Neural progenitor cell (in vitro differentiated cells): ENCODE measurements at regions not wholly inside any gene's neighbourhood (a gene's known extent, or its start where the extent isn't known, plus 50 kb on each side); places are given as distances from the start of the nearest gene placed in this dataset.
"Not testable (repeated sequence)": the region's sequence is repeated elsewhere in the genome, so short reads cannot be mapped to it uniquely, and the experiment has no call there.

Experiments used
- DNase-seq: peaks from one replicate; pipeline ENCODE4 v3.0.0-alpha.2; 2016; ENCODE audit warnings: low spot score
- H2AFZ ChIP-seq: fragments of 200-600 bp; sonication (generic); replicated peaks from 2 replicates; pipeline ENCODE4 v1.6.1; 2016; ENCODE audit warnings: antibody characterized with exemption
- H3F3A ChIP-seq: fragments of 200-600 bp; sonication (generic); 2 replicates; pipeline ENCODE4 v1.6.1; 2016; ENCODE audit warnings: antibody characterized with exemption, low read depth
- H3K27ac ChIP-seq: fragments of 200-600 bp; sonication (generic); 2 replicates; pipeline ENCODE4 v1.5.1; 2016; ENCODE audit warnings: mild to moderate bottlenecking
- H3K27me3 ChIP-seq: fragments of 200-600 bp; sonication (generic); 2 replicates; pipeline ENCODE4 v1.6.1; 2016; ENCODE audit warnings: mild to moderate bottlenecking, moderate library complexity
- H3K36me3 ChIP-seq: fragments of 200-600 bp; sonication (generic); 2 replicates; pipeline ENCODE4 v1.5.1; 2016
- H3K4me1 ChIP-seq: fragments of 200-600 bp; sonication (generic); 2 replicates; pipeline ENCODE4 v1.6.1; 2016; ENCODE audit warnings: mixed run types
- H3K4me2 ChIP-seq: fragments of 200-600 bp; sonication (generic); 2 replicates; pipeline ENCODE4 v1.6.1; 2016
- H3K4me3 ChIP-seq: fragments of 200-600 bp; sonication (generic); 2 replicates; pipeline ENCODE4 v1.5.1; 2016
- H3K79me2 ChIP-seq: fragments of 200-600 bp; sonication (generic); 2 replicates; pipeline ENCODE4 v1.6.1; 2016; ENCODE audit warnings: low read depth
- H3K9ac ChIP-seq: fragments of 200-600 bp; sonication (generic); 2 replicates; pipeline ENCODE4 v1.6.1; 2016
- H3K9me3 ChIP-seq: fragments of 200-600 bp; sonication (generic); 2 replicates; pipeline ENCODE4 v1.5.1; 2016; ENCODE audit warnings: low read depth
- H4K20me1 ChIP-seq: fragments of 200-600 bp; sonication (generic); 2 replicates; pipeline ENCODE4 v1.6.1; 2016; ENCODE audit warnings: low read depth
- H3K27ac Mint-ChIP-seq: 3 replicates; pipeline ENCODE4 v1.8.0; 2021; ENCODE audit warnings: mixed read lengths
- H3K27me3 Mint-ChIP-seq: 2 replicates; pipeline ENCODE4 v1.8.0; 2022; ENCODE audit warnings: low read depth, mild to moderate bottlenecking, inconsistent platforms, moderate library complexity, mixed read lengths; ENCODE audit not compliant: insufficient read depth
- H3K36me3 Mint-ChIP-seq: 3 replicates; pipeline ENCODE4 v1.8.0; 2021; ENCODE audit warnings: mixed read lengths
- H3K4me1 Mint-ChIP-seq: 3 replicates; pipeline ENCODE4 v1.8.0; 2021; ENCODE audit warnings: mixed read lengths
- H3K4me3 Mint-ChIP-seq: 3 replicates; pipeline ENCODE4 v1.8.0; 2021; ENCODE audit warnings: mild to moderate bottlenecking, moderate library complexity, mixed read lengths
- H3K9me3 Mint-ChIP-seq: 3 replicates; pipeline ENCODE4 v1.8.0; 2020; ENCODE audit warnings: mixed read lengths
- EZH2 ChIP-seq: fragments of 200-600 bp; sonication (generic); IDR thresholded peaks from 2 replicates; pipeline ENCODE4 v1.6.1; 2017; ENCODE audit warnings: antibody characterized with exemption, mild to moderate bottlenecking, moderate library complexity
- EZH2phosphoT487 ChIP-seq: fragments of 200-600 bp; sonication (generic); IDR thresholded peaks from 2 replicates; pipeline ENCODE4 v1.6.1; 2017; ENCODE audit warnings: antibody characterized with exemption
- TF ChIP-seq, protein P1 (sequence below): fragments of 200-600 bp; sonication (generic); IDR thresholded peaks from 2 replicates; pipeline ENCODE4 v1.5.1; 2017; ENCODE audit warnings: antibody characterized with exemption, mild to moderate bottlenecking

DNA sequence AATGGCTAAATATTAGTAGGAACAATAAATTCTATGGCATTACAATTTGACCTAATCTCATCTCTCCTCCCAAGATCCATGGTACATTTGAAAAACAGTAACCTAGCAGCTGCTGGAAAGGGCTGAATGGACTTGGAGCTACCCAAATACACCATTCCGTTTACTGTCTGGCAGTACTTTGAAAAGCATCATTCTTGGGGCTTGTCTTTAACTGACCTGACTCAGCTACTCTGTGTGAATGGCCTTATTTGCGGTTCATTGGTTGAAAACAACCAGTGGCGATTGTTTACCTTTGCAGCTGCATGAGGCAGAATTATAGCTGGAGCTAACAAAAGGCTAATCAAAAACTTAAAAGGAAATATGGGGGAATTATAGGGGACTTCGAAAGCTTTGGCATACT is 311.2 kb upstream of the MCTP2 start:
- H3K4me3 ChIP-seq, result no peak overlapping the region
- H3K36me3 ChIP-seq, result no peaks in the 10 kb centered on the region
- peaks cover 10% of the 10 kb centered on the region for H3K9me3 Mint-ChIP-seq
- H3K4me1 ChIP-seq, result peaks cover 21% of the 10 kb centered on the region
- no peak overlapping the region for H2AFZ ChIP-seq
- no peaks in the 10 kb centered on the region for H3K9me3 ChIP-seq
- H3K4me2 ChIP-seq, result peak overlapping the region; percentile 23
- H3K27me3 ChIP-seq, result no peaks in the 10 kb centered on the region
- no peak overlapping the region for H3K27ac ChIP-seq
- no peak overlapping the region for H3K9ac ChIP-seq
- H3K27me3 Mint-ChIP-seq, result no peaks in the 10 kb centered on the region
- no peaks in the 10 kb centered on the region for H3K36me3 Mint-ChIP-seq
- H3K4me1 Mint-ChIP-seq, result no peaks in the 10 kb centered on the region
- no peak overlapping the region for H3K4me3 Mint-ChIP-seq
- H4K20me1 ChIP-seq, result no peaks in the 10 kb centered on the region
- peak; percentile 23 for DNase-seq
- TF ChIP-seq EZH2phosphoT487, result no peak
- H3F3A ChIP-seq, result peaks cover 8% of the 10 kb centered on the region
- H3K27ac Mint-ChIP-seq, result no peak overlapping the region
- H3K79me2 ChIP-seq, result no peaks in the 10 kb centered on the region

DNA sequence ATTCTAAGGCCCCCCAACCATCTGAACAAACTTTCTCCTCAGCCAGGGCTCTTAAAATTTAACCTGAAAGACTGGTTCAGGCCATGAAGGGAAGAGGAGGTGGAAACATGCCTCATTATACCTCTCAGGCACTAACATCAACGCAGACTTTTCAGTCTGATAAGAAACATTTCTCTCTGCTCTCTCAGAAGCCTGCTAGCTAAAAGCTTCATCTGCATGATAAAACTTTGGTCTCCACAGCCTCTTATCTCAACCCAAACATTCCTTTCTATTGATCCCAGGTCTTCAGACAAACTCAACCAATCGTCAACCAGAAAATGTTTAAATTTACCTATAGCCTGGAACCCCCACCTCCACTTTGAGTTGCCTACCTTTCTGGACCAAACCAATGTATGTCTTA is 312.6 kb upstream of the MCTP2 start:
- not testable (repeated sequence) for H3K4me1 Mint-ChIP-seq, H3K27ac ChIP-seq, H3K9ac ChIP-seq, H3K9me3 Mint-ChIP-seq, H4K20me1 ChIP-seq, H3K36me3 Mint-ChIP-seq, H3K27me3 Mint-ChIP-seq, H3K36me3 ChIP-seq, DNase-seq, H3K4me2 ChIP-seq, H3K4me3 ChIP-seq, H3K27ac Mint-ChIP-seq, H3K9me3 ChIP-seq, H3K79me2 ChIP-seq, H3K27me3 ChIP-seq, H3K4me3 Mint-ChIP-seq, H3F3A ChIP-seq
- Histone ChIP-seq H3K4me1 (peaks cover 21% of the 10 kb centered on the region), H2AFZ (peak overlapping the region; percentile 96)

DNA sequence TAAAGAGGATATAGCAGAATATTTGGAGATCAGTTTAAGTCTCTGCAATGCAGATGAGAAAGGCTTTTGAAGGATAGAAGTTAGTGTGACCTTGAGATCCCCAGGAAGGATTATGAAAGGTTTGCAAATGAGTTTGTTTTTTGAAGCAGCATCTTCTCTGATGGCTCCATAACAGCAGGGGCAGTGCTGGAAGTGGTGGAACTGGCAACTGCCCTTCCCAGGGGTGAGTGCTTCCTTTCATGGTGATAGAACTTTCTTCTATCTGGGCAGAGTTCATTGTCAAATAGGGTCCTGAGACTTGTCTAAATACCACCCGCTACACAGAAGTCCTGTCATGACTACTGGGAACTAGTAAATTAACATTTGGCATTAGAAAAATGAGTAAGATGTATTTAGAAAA is 314.2 kb upstream of the MCTP2 start:
- H3K27ac Mint-ChIP-seq, result no peak overlapping the region
- Histone ChIP-seq H3K27ac (no peak overlapping the region), H3K9me3 (no peaks in the 10 kb centered on the region), H3K9ac (no peak overlapping the region), H3F3A (peaks cover 8% of the 10 kb centered on the region), H3K4me1 (peaks cover 21% of the 10 kb centered on the region), H3K36me3 (no peaks in the 10 kb centered on the region), H3K4me2 (no peak overlapping the region), H3K4me3 (no peak overlapping the region), H3K27me3 (no peaks in the 10 kb centered on the region), H2AFZ (no peak overlapping the region), H4K20me1 (no peaks in the 10 kb centered on the region), H3K79me2 (no peaks in the 10 kb centered on the region)
- no peaks in the 10 kb centered on the region for H3K36me3 Mint-ChIP-seq
- peaks cover 5% of the 10 kb centered on the region for H3K9me3 Mint-ChIP-seq
- DNase-seq, result no peak
- no peak for TF ChIP-seq EZH2phosphoT487
- TF ChIP-seq EZH2, result no peak
- no peak overlapping the region for H3K4me3 Mint-ChIP-seq
- no peaks in the 10 kb centered on the region for H3K4me1 Mint-ChIP-seq
- no peaks in the 10 kb centered on the region for H3K27me3 Mint-ChIP-seq

DNA sequence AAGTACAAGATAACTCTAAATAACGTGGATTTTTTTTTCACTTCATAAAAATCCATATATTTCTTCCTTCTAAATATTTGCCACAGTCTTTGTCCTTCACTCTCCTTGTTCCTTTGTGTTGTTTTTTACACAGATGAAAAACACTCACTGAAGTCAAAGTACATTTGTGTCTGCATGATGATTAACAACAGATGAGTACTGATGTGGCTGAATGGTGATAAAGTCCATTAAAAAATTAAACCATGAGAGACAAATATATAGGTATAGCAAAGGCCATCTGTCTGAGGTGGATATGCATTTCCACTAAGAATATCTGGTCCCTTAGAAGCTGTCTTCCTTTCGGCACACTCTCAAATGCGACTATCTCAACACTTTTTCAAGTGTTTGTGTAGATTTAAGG is 317.5 kb upstream of the MCTP2 start:
- H3K4me2 ChIP-seq, result no peak overlapping the region
- no peak overlapping the region for H3K27ac ChIP-seq
- Mint-ChIP-seq H3K36me3 (no peaks in the 10 kb centered on the region), H3K4me3 (no peak overlapping the region), H3K27me3 (no peaks in the 10 kb centered on the region), H3K9me3 (no peaks in the 10 kb centered on the region), H3K27ac (no peak overlapping the region), H3K4me1 (no peaks in the 10 kb centered on the region)
- no peaks in the 10 kb centered on the region for H3K9me3 ChIP-seq
- H4K20me1 ChIP-seq, result no peaks in the 10 kb centered on the region
- H3K27me3 ChIP-seq, result no peaks in the 10 kb centered on the region
- TF ChIP-seq, protein P1, sequence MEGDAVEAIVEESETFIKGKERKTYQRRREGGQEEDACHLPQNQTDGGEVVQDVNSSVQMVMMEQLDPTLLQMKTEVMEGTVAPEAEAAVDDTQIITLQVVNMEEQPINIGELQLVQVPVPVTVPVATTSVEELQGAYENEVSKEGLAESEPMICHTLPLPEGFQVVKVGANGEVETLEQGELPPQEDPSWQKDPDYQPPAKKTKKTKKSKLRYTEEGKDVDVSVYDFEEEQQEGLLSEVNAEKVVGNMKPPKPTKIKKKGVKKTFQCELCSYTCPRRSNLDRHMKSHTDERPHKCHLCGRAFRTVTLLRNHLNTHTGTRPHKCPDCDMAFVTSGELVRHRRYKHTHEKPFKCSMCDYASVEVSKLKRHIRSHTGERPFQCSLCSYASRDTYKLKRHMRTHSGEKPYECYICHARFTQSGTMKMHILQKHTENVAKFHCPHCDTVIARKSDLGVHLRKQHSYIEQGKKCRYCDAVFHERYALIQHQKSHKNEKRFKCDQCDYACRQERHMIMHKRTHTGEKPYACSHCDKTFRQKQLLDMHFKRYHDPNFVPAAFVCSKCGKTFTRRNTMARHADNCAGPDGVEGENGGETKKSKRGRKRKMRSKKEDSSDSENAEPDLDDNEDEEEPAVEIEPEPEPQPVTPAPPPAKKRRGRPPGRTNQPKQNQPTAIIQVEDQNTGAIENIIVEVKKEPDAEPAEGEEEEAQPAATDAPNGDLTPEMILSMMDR, result no peak
- no peak for TF ChIP-seq EZH2phosphoT487
- TF ChIP-seq EZH2, result no peak
- H3K4me3 ChIP-seq, result no peak overlapping the region
- no peaks in the 10 kb centered on the region for H3F3A ChIP-seq
- no peaks in the 10 kb centered on the region for H3K36me3 ChIP-seq
- no peak overlapping the region for H3K9ac ChIP-seq
- H3K4me1 ChIP-seq, result peaks cover 6% of the 10 kb centered on the region
- DNase-seq, result no peak
- H2AFZ ChIP-seq, result no peak overlapping the region
- H3K79me2 ChIP-seq, result no peaks in the 10 kb centered on the region

DNA sequence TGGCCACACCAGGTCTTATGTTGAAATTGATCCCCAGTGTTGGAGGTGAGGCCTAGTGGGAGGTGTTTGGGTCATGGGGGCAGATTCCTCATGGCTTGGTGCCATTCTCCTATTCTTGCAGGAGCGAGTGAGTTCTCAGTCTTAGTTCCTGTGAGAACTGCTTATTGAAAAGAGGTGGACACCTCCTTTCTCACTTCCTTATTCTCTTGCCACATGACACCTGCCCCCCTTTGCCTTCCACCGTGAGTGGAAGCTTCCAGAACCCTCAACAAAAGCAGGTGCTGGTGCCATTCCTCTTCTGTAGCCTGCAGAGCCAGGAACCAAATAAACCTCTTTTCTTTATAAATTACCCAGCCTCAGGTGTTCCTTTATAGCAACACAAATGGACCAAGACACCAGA is 318.1 kb upstream of the MCTP2 start:
- no peak overlapping the region for H2AFZ ChIP-seq
- H4K20me1 ChIP-seq, result no peaks in the 10 kb centered on the region
- Mint-ChIP-seq H3K36me3 (no peaks in the 10 kb centered on the region), H3K9me3 (no peaks in the 10 kb centered on the region), H3K4me3 (no peak overlapping the region), H3K27me3 (no peaks in the 10 kb centered on the region), H3K4me1 (no peaks in the 10 kb centered on the region), H3K27ac (no peak overlapping the region)
- H3K27ac ChIP-seq, result no peak overlapping the region
- no peaks in the 10 kb centered on the region for H3K27me3 ChIP-seq
- H3K36me3 ChIP-seq, result no peaks in the 10 kb centered on the region
- no peaks in the 10 kb centered on the region for H3K79me2 ChIP-seq
- H3K9ac ChIP-seq, result no peak overlapping the region
- H3F3A ChIP-seq, result no peaks in the 10 kb centered on the region
- TF ChIP-seq EZH2phosphoT487 (no peak), EZH2 (no peak)
- TF ChIP-seq, protein P1, result no peak
- DNase-seq, result no peak
- no peak overlapping the region for H3K4me2 ChIP-seq
- H3K4me1 ChIP-seq, result peaks cover under 1% of the 10 kb centered on the region
- H3K9me3 ChIP-seq, result no peaks in the 10 kb centered on the region
- H3K4me3 ChIP-seq, result no peak overlapping the region
